HCT116 (cell line): ENCODE measurements at regions not wholly inside any gene's neighbourhood (a gene's known extent, or its start where the extent isn't known, plus 50 kb on each side); places are given as distances from the start of the nearest gene placed in this dataset.
"Not testable (repeated sequence)": the region's sequence is repeated elsewhere in the genome, so short reads cannot be mapped to it uniquely, and the experiment has no call there.

ENCODE experiments used
- ATAC-seq: fragments of 200-7000 bp; cut with Tn5 transposase; 2 replicates; pipeline ENCODE4 v1.9.1; 2020; ENCODE audit warnings: mild to moderate bottlenecking, moderate library complexity
- BruUV-seq: library from RNA; stranded (reverse); fragments of 400-500 nt; replicated peaks from 2 replicates; lab custom pipeline; 2021; lab: Mats Ljungman, UMichigan
- CTCF ChIA-PET: fragments of 300-600 bp; sonication (Branson Sonifier 250); formaldehyde crosslinking; loops from one replicate; lab custom pipeline; 2021; ENCODE audit warnings: antibody characterized with exemption; lab: Charles Lee
- POLR2A ChIA-PET: fragments of 300-600, 350-600 bp; sonication (Branson Sonifier 250); formaldehyde crosslinking; loops from one replicate; lab custom pipeline; 2021; ENCODE audit warnings: antibody characterized with exemption; lab: Charles Lee
- RAD21 ChIA-PET, 2 experiments: fragments of 300-600 bp; sonication (Branson Sonifier 250); formaldehyde crosslinking; loops; one replicate each; lab custom pipeline; 2023; ENCODE audit warnings: low total read pairs in 2 of 2; ENCODE audit not compliant: uncharacterized antibody in 2 of 2, unreplicated experiment in 2 of 2, low non-redundant PET in 1 of 2; lab: Charles Lee
- DNase-seq: peaks from one replicate; pipeline ENCODE4 v3.0.0-alpha.2; 2010; ENCODE audit warnings: low read depth, low spot score
- H2AFZ ChIP-seq: fragments of 200-600 bp; shearing (Covaris generic), sonication (generic); 2 replicates; pipeline ENCODE4 v1.6.1; 2017; ENCODE audit warnings: low read depth, mixed run types, mixed read lengths, antibody characterized with exemption, low read length; ENCODE audit not compliant: poor library complexity, severe bottlenecking
- H3K27ac ChIP-seq: 2 replicates; pipeline ENCODE4 v1.5.1; 2012; ENCODE audit warnings: low read depth, low read length
- H3K27me3 ChIP-seq: fragments of 200-600 bp; sonication (generic); 2 replicates; pipeline ENCODE4 v1.6.1; 2016; ENCODE audit warnings: mixed run types, low read length, mixed read lengths; ENCODE audit not compliant: insufficient read depth
- H3K36me3 ChIP-seq, 2 experiments: fragments of 200-500 bp in 1 of 2; fragments of 200-600 bp in 1 of 2; sonication (Bioruptor generic) in 1 of 2; sonication (generic) in 1 of 2; 2 replicates each; pipeline versions ENCODE4 v1.5.1 to v1.6.1; 2014 to 2016; ENCODE audit warnings: low read length in 2 of 2, inconsistent platforms in 1 of 2, mixed read lengths in 1 of 2, mixed run types in 1 of 2; ENCODE audit not compliant: insufficient read depth in 2 of 2, control insufficient read depth in 1 of 2
- H3K4me1 ChIP-seq, 2 experiments: fragments of 200-600 bp in 1 of 2; sonication (generic) in 1 of 2; 2 replicates each; pipeline versions ENCODE4 v1.5.1 to v1.6.1; 2012 to 2017; ENCODE audit warnings: low read length in 2 of 2, inconsistent platforms in 1 of 2, mild to moderate bottlenecking in 1 of 2, mixed read lengths in 1 of 2, mixed run types in 1 of 2, moderate library complexity in 1 of 2; ENCODE audit not compliant: insufficient read depth in 2 of 2, control insufficient read depth in 1 of 2
- H3K4me2 ChIP-seq: fragments of 200-600 bp; sonication (generic); 2 replicates; pipeline ENCODE4 v1.6.1; 2017; ENCODE audit warnings: mixed run types, low read length, mixed read lengths
- H3K4me3 ChIP-seq, 2 experiments: fragments of 200-600 bp in 1 of 2; sonication (generic) in 1 of 2; replicated peaks in 1 of 2; 2 replicates each; pipeline ENCODE4 v1.5.1; 2011 to 2016; ENCODE audit warnings: low read length in 2 of 2, control low read depth in 1 of 2, low read depth in 1 of 2, mild to moderate bottlenecking in 1 of 2, mixed read lengths in 1 of 2, mixed run types in 1 of 2
- H3K79me2 ChIP-seq: fragments of 200-600 bp; sonication (generic); 2 replicates; pipeline ENCODE4 v1.6.1; 2017; ENCODE audit warnings: mild to moderate bottlenecking, mixed run types, low read length, moderate library complexity, mixed read lengths; ENCODE audit not compliant: insufficient read depth
- H3K9ac ChIP-seq: fragments of 200-600 bp; sonication (generic); 2 replicates; pipeline ENCODE4 v1.6.1; 2016; ENCODE audit warnings: low read length, mixed read lengths
- H3K9me2 ChIP-seq: fragments of 200-600 bp; sonication (generic), shearing (Covaris generic); 2 replicates; pipeline ENCODE4 v1.6.1; 2017; ENCODE audit warnings: mixed run types, mild to moderate bottlenecking, moderate library complexity; ENCODE audit not compliant: insufficient read depth
- H3K9me3 ChIP-seq, 2 experiments: fragments of 200-500 bp in 1 of 2; fragments of 200-600 bp in 1 of 2; sonication (Bioruptor generic) in 1 of 2; sonication (generic) in 1 of 2; 2 replicates each; pipeline ENCODE4 v1.6.1; 2014 to 2017; ENCODE audit warnings: low read length in 2 of 2, mixed read lengths in 2 of 2, inconsistent platforms in 1 of 2, low read depth in 1 of 2, mild to moderate bottlenecking in 1 of 2, mixed run types in 1 of 2, moderate library complexity in 1 of 2; ENCODE audit not compliant: control insufficient read depth in 1 of 2, insufficient read depth in 1 of 2
- H4K20me1 ChIP-seq: fragments of 200-600 bp; sonication (generic), shearing (Covaris generic); 2 replicates; pipeline ENCODE4 v1.6.1; 2017; ENCODE audit warnings: mixed run types, mild to moderate bottlenecking, moderate library complexity; ENCODE audit not compliant: insufficient read depth
- CEBPB ChIP-seq: IDR thresholded peaks from 2 replicates; pipeline ENCODE4 v1.6.1; 2012; ENCODE audit warnings: low read depth
- ELF1 ChIP-seq: IDR thresholded peaks from 2 replicates; pipeline ENCODE4 v1.6.1; 2012; ENCODE audit warnings: low read depth, borderline replicate concordance
- YY1 ChIP-seq: IDR thresholded peaks from 2 replicates; pipeline ENCODE4 v1.6.1; 2011; ENCODE audit warnings: low read length, low read depth, moderate library complexity, mild to moderate bottlenecking; ENCODE audit not compliant: insufficient replicate concordance; ENCODE audit errors: extremely low read depth
- intact Hi-C: fragments of 100-400 bp; cut with micrococcal nuclease; formaldehyde crosslinking; loops from 2 replicates; pipeline ENCODE4 v1.10.0; 2022

- DNase-seq (no peak), ATAC-seq (no peak)
- no peaks in the 10 kb centered on the region for H4K20me1 ChIP-seq
- ChIA-PET RAD21 (no interaction called here), CTCF (no interaction called here), POLR2A (no interaction called here)
- H3K9ac ChIP-seq = no peak overlapping the region
- H3K27ac ChIP-seq = no peak overlapping the region
- H3K9me2 ChIP-seq = no peaks in the 10 kb centered on the region
- BruUV-seq = no TSS peak
- no peak overlapping the region for H3K4me2 ChIP-seq
- no peak overlapping the region for H2AFZ ChIP-seq
- no peaks in the 10 kb centered on the region for H3K36me3 ChIP-seq
- no peak overlapping the region for H3K4me3 ChIP-seq
- no peaks in the 10 kb centered on the region for H3K79me2 ChIP-seq
- H3K27me3 ChIP-seq = no peaks in the 10 kb centered on the region
- H3K4me1 ChIP-seq = no peaks in the 10 kb centered on the region
- H3K9me3 ChIP-seq = no peaks in the 10 kb centered on the region
- TF ChIP-seq ELF1 (no peak), YY1 (no peak), CEBPB (no peak)
- TF ChIP-seq, all 23 proteins: peak for 0
- intact Hi-C loops = no loop called here
These were observed 84.2 kb upstream of the GOLGA6L4 start for GRCh38 chr15:84151205-84151931.

GRCh38 chr15:84152381-84152979 is 83.1 kb upstream of the GOLGA6L4 start:
- H4K20me1 ChIP-seq, H3K9ac ChIP-seq, RAD21 ChIA-PET, H3K27me3 ChIP-seq, POLR2A ChIA-PET, H3K4me2 ChIP-seq, H3K27ac ChIP-seq, ATAC-seq, DNase-seq, H3K9me2 ChIP-seq, intact Hi-C loops, CTCF ChIA-PET, H3K79me2 ChIP-seq, H3K9me3 ChIP-seq, H3K4me1 ChIP-seq, H3K36me3 ChIP-seq, BruUV-seq, H3K4me3 ChIP-seq, H2AFZ ChIP-seq: not testable (repeated sequence)

- H3K4me1 ChIP-seq, H4K20me1 ChIP-seq, H3K79me2 ChIP-seq, intact Hi-C loops, RAD21 ChIA-PET, BruUV-seq, H3K9me3 ChIP-seq, H3K4me2 ChIP-seq, DNase-seq, H3K9me2 ChIP-seq, H3K9ac ChIP-seq, CTCF ChIA-PET, H3K27me3 ChIP-seq, ATAC-seq, H3K36me3 ChIP-seq, H3K4me3 ChIP-seq, H2AFZ ChIP-seq, H3K27ac ChIP-seq: not testable (repeated sequence)
- POLR2A ChIA-PET = interaction anchor here (0.7 kb wide), 1 partner anchor 422 kb away, joined by 3 read pairs; no protein-coding TSS in a partner anchor
These were observed 81.9 kb upstream of the GOLGA6L4 start for GRCh38 chr15:84153655-84154140.

GRCh38 chr15:84154314-84154713 is 81.3 kb upstream of the GOLGA6L4 start:
- RAD21 ChIA-PET, H3K27me3 ChIP-seq, H3K9me2 ChIP-seq, H3K9me3 ChIP-seq, ATAC-seq, H3K27ac ChIP-seq, H3K79me2 ChIP-seq, CTCF ChIA-PET, H3K36me3 ChIP-seq, H4K20me1 ChIP-seq, BruUV-seq, DNase-seq, H3K9ac ChIP-seq, intact Hi-C loops, H2AFZ ChIP-seq, H3K4me2 ChIP-seq, H3K4me1 ChIP-seq, H3K4me3 ChIP-seq: not testable (repeated sequence)
- POLR2A ChIA-PET = interaction anchor here (0.7 kb wide), 1 partner anchor 422 kb away, joined by 3 read pairs; no protein-coding TSS in a partner anchor
